ENCODE measurements at regions not wholly inside any gene's neighbourhood (a gene's known extent, or its start where the extent isn't known, plus 50 kb on each side); places are given as distances from the start of the nearest gene placed in this dataset.

DNA sequence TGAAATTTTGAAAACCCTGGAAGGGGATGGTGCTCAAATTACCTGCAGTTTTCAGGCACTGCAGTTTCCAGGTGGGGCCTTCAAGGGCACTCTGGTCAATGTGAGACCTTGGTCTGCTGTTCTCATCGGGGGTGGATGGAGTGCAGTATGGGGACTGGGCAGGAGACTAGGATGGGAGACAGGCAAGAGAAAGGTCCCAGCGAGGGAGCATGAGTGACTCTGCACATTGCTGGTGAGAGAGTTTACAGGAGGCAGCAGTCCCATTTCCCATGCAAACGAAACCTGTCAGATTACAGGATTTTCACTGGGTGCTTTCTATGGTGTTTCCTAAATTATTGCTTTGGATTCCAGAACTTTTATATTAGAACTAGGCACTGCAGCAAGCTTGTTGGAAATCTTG, 73.5 kb upstream of the DTNBP1 start:
- H3K36me3 ChIP-seq = no peaks in the 10 kb centered on the region
- TF ChIP-seq, protein P1, sequence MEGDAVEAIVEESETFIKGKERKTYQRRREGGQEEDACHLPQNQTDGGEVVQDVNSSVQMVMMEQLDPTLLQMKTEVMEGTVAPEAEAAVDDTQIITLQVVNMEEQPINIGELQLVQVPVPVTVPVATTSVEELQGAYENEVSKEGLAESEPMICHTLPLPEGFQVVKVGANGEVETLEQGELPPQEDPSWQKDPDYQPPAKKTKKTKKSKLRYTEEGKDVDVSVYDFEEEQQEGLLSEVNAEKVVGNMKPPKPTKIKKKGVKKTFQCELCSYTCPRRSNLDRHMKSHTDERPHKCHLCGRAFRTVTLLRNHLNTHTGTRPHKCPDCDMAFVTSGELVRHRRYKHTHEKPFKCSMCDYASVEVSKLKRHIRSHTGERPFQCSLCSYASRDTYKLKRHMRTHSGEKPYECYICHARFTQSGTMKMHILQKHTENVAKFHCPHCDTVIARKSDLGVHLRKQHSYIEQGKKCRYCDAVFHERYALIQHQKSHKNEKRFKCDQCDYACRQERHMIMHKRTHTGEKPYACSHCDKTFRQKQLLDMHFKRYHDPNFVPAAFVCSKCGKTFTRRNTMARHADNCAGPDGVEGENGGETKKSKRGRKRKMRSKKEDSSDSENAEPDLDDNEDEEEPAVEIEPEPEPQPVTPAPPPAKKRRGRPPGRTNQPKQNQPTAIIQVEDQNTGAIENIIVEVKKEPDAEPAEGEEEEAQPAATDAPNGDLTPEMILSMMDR (IDR thresholded peaks at IDR 0.05) = no peak
- TF ChIP-seq POLR2A (IDR thresholded peaks at IDR 0.05) = no peak
- no peak for TF ChIP-seq POLR2AphosphoS5 (IDR thresholded peaks at IDR 0.05)

DNA sequence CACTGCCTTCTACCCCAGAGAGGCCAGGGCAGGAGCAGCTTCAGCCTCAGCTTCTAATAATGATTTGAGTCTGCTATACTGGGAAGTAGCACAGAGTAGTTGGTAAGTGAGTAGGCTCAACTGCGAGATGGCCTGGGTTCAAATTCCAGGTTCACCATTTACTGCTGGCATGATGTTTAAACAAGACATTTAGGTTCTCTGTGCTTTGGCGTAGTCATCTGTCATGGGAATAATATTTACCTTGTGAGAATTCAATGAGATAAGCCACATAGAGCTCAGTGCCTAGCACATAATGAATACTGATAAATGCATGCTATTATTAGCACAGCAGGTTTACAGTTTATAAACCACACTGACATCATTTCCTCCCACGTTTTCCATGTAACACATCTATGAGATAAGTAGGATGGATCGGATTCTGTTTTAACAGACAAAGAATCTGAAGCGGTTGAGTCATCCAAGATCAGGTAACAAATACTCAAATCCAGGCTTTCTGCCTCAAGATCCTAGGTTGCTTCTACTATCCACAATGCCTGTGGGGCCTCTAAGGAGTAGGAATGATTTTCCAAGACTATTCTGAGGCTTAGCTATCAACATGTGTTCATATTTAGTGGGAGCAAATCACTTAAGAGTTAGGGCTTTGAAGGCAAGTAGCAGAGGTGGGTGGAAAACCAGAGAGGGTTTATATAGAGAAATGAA, 72.9 kb upstream of the DTNBP1 start:
- intact Hi-C loops (cut with DNase I; ENCODE audit: low total_unique reads) = no loop called here
- Histone ChIP-seq H3K27me3 (no peaks in the 10 kb centered on the region), H3K36me3 (no peaks in the 10 kb centered on the region)

More for the DNA sequence above, 73.5 kb upstream of the DTNBP1 start:
- intact Hi-C loops (cut with DNase I; ENCODE audit: low total_unique reads) = no loop called here
- DNase-seq (ENCODE audit: low spot score in 2 of 2) = no peak
- no peaks in the 10 kb centered on the region for H3K4me1 ChIP-seq
- H3K4me3 ChIP-seq = no peak overlapping the region
- no peak overlapping the region for H3K27ac ChIP-seq
- no peaks in the 10 kb centered on the region for H3K27me3 ChIP-seq
- H3K9me3 ChIP-seq = no peaks in the 10 kb centered on the region

DNA sequence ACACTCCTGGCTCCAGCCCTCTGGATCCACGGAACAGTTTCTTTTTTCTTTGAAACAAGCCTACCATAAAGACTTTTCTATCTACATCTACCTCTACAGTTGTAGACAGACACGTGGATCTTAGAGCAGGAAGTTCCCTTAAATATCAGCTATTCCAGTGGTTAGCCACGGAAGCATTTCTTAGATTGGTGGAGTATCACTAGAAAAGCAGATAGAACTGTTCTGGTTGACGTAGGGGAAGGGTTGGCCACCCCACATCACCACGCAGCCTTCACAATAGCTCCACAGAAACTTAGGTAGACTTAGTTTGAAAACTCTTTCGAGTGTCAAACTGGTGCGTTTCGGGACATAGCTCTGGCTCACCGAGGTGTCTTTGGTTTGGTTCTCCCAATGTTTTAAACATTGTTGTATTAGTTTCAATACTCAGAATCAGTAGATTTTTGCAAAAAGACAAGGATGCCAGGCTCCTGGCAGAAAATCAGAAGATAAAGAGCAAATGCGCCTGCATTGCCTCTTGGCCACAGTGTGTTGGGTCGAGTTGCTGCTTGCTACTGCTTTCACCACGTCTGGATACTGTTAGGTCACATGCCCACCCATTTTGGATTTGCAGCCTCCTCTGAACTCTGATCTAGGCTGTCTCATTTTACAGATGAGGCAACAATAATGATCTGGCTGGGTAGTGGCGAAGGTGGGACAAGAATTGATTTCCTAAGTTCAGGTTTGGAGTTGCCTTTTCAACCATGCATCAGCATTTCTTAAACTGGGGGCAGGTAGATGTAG, 71.5 kb upstream of the DTNBP1 start:
- H3K4me3 ChIP-seq = no peak overlapping the region
- no peak for TF ChIP-seq POLR2A (IDR thresholded peaks at IDR 0.05)
- TF ChIP-seq, protein P1 (IDR thresholded peaks at IDR 0.05) = no peak
- TF ChIP-seq POLR2AphosphoS5 (IDR thresholded peaks at IDR 0.05) = no peak
- H3K27me3 ChIP-seq = no peaks in the 10 kb centered on the region
- intact Hi-C loops (cut with DNase I; ENCODE audit: low total_unique reads) = no loop called here
- H3K36me3 ChIP-seq = no peaks in the 10 kb centered on the region
- H3K4me1 ChIP-seq = no peaks in the 10 kb centered on the region
- DNase-seq (ENCODE audit: low spot score in 2 of 2) = no peak
- no peaks in the 10 kb centered on the region for H3K9me3 ChIP-seq
- H3K27ac ChIP-seq = no peak overlapping the region

More for the DNA sequence above, 72.9 kb upstream of the DTNBP1 start:
- H3K4me3 ChIP-seq = no peak overlapping the region
- no peaks in the 10 kb centered on the region for H3K9me3 ChIP-seq
- H3K27ac ChIP-seq = no peak overlapping the region
- no peak for TF ChIP-seq POLR2AphosphoS5 (IDR thresholded peaks at IDR 0.05)
- TF ChIP-seq, protein P1 (IDR thresholded peaks at IDR 0.05) = no peak
- TF ChIP-seq POLR2A (IDR thresholded peaks at IDR 0.05) = no peak
- no peaks in the 10 kb centered on the region for H3K4me1 ChIP-seq
- DNase-seq (ENCODE audit: low spot score in 2 of 2) = no peak

DNA sequence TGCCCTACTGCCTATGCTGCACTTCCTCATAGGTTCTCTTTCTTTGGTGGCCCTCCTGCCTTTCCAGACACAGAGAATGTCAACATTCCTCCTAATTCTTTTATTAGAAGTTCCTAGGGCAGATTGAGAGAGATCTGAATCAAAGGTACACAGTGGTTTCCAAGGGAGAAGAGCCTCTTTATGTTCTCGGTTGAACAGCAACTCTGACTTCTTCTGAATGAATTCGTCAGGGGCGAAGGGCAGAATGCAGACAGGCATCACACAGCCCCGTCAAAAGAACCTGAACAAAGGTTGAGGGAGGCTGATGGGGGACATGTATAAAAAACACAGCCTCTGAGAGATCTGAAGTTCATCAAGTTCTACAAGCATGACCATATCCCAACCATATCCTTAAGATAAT, 68.1 kb upstream of the DTNBP1 start:
- Histone ChIP-seq H3K9me3 (no peaks in the 10 kb centered on the region), H3K27ac (no peak overlapping the region), H3K36me3 (no peaks in the 10 kb centered on the region), H3K4me1 (no peaks in the 10 kb centered on the region), H3K27me3 (no peaks in the 10 kb centered on the region), H3K4me3 (no peak overlapping the region)
- intact Hi-C loops (cut with DNase I; ENCODE audit: low total_unique reads) = no loop called here
- DNase-seq (ENCODE audit: low spot score in 2 of 2) = no peak
- TF ChIP-seq, protein P1 (IDR thresholded peaks at IDR 0.05) = no peak
- no peak for TF ChIP-seq POLR2AphosphoS5 (IDR thresholded peaks at IDR 0.05)
- TF ChIP-seq POLR2A (IDR thresholded peaks at IDR 0.05) = no peak

DNA sequence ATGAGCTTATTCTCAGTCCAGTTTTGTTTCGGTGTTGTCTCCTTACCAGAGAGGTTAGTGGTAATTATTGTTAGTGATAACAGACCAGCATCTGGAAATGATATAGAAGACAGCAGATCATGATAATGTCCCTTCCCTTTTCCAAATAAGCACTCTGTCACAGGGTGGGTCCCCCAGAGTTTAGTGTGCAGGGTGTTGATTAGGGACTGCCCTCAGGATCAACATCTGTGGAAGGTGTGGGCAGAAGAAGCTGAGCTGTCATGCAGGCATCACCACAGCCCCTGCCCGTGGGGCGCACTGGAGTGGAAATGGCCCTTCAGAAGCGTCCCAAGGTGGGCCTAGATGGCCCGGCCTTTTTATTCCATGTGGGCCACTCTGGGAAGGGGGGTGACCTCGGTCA, 67.6 kb upstream of the DTNBP1 start:
- H3K4me3 ChIP-seq = no peak overlapping the region
- H3K27me3 ChIP-seq = no peaks in the 10 kb centered on the region
- H3K9me3 ChIP-seq = no peaks in the 10 kb centered on the region
- intact Hi-C loops (cut with DNase I; ENCODE audit: low total_unique reads) = no loop called here
- no peak overlapping the region for H3K27ac ChIP-seq
- no peaks in the 10 kb centered on the region for H3K36me3 ChIP-seq
- TF ChIP-seq POLR2A (IDR thresholded peaks at IDR 0.05) (no peak), POLR2AphosphoS5 (IDR thresholded peaks at IDR 0.05) (no peak)
- TF ChIP-seq, protein P1 (IDR thresholded peaks at IDR 0.05) = no peak
- no peaks in the 10 kb centered on the region for H3K4me1 ChIP-seq
- no peak for DNase-seq (ENCODE audit: low spot score in 2 of 2)

All from breast epithelium (tissue), 4 donors.